EH (cell line): ENCODE measurements at regions not wholly inside any gene's neighbourhood (a gene's known extent, or its start where the extent isn't known, plus 50 kb on each side); places are given as distances from the start of the nearest gene placed in this dataset.

Source experiments
- DNase-seq: peaks from one replicate; pipeline ENCODE4 v3.0.0-alpha.2; 2015; ENCODE audit warnings: low read depth

DNA sequence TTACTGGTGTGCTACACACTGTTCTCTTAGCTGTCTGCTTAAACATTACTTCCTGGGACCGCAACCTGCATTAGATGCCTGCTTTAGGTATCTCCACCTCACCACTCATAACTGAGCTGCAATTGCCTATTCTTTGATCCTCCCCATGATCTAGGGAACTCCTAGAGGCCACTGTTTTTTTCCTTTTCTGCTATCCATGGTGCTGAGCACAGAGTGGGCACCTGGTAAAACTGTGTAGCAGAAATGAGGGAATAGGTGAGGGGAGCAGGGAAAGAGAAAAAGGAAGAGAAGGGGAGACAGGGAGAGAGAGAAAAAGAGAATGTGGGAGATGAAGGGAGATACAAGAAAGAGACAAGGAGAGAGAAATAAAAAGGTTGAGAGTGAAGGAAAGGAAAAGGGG, 434.9 kb downstream of the ADRA2A start:
- DNase-seq = no peak

DNA sequence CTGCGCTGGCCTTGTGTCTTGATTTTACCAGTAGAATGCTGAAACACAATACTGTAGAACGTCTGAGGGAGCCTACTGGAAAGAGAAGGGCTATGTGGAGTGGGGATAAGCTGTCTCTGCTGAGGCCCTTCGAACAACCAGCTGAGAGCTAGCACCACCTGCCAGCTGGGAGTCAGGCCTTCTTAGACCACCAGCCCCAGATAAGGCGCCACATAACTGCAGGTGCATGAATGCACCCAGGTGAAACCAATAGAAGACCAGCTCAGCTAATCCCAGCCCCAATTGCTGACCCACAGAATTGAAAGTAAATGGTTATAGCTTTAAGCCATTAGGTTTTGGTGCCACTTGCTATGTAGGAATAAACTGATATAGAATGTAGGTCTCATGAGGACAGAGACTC, 438.4 kb downstream of the ADRA2A start:
- no peak for DNase-seq

DNA sequence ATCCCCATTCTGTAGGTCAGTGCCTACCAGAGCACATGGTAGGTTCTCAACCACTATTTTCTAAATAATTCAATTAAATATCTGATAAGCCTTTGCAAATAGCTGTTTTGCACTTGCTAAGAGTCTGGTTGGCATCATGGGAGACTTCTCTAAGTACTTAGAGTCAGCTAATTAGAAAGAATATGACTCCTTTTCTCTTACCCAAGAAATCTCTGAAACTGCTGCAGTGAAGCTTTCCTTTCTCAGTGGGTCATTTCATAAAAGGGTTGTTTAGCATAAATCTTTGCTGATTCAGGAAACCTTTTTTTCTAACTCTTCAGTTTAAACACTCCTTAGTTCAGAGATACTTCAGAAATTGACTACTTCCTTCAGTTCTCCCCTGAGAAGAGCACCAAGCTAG, 438.9 kb downstream of the ADRA2A start:
- no peak for DNase-seq

DNA sequence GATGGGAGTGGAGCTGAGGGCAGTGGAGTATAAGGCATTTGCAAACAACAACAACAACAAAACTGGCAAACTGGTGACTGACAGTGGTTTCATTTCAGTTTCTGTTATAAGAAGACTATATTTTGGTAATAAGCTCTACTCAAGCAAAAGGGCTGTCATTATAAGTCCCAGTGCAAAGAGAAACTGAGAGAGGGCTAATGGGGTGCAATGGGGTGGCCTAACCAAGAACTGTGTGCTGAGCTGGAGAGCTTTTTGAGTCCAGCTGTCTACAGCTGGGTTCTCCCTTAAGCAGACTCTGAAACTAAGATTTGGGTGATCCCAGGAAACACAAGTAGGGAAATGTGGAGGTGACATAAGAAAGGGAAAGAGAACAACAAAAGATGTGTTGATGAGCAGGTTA, 439.3 kb downstream of the ADRA2A start:
- no peak for DNase-seq

DNA sequence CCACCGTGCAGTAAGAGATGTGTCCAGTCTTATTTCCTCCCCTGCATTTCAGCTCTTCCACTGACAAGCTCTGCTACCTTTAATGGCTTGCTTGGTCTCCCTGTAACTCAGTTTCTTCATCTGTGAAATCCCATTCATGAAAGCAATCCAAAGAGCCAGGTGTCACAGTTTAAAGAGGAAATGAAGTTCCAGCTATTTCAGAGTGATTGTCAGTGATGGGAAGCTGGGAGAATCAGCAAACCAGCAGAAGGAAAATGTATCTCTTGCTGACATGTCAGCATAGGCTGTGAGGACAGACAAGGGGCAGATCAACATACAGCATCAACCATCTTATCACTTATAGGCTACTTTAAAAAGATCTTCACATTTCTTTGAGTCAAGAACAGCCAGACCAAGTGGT, 445.3 kb downstream of the ADRA2A start:
- DNase-seq = no peak

DNA sequence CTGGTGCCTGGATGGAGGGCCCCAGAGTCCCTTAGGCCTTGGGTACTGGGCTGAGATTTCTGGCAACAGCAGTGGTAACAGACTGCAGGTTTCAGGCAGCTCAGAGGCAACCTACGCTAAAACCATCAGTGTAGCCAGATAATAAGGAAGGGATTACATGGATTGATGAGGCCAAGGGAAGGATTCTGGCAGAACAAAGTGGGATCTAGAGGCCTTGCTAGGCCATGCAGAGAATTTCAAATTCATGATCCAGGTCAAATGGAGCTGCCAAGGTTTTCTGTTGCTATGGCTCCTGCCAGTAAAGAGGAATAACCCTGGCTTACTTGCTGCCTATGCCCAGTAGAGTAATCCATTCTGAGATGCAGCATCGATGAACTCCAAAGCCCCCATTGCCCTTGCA, 445.7 kb downstream of the ADRA2A start:
- no peak for DNase-seq

DNA sequence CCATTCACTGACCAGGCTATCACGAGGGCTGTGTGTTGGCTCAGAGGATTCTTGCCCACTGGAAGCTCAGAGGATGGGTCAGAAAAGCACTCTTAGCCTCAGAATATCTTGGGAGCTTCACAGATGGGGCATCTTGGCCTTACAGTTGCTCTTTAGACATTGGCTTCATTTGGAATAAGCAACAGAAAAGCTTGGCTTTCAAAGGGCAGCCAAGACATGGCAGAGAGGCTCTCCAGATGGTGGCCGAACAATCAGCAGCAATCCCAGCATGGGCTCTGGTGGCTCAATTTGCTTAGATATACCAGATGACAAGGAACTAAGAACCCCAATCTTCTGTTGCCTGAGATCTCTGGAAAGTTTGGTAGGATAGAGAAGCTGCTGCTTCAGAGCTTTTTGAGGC, 446.2 kb downstream of the ADRA2A start:
- DNase-seq = no peak

DNA sequence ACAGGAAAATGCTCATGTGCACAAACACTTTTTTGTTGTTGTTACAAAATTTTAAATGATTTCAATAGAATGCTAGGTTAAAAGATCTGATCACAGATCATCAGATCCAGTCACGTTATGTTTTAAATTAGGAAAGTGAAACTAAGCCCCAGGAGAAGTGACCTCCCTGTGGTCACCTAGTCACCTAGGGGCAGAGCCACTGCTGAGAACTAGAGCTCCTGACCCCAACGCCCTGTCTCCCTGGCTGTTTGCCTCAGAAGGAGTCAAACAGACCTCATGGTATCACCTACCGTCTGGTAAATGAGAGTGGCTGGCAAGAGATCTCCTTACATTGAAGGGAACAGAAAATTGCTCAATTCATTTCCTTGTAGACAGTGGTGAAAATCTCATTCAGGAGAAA, 447.3 kb downstream of the ADRA2A start:
- DNase-seq = no peak

DNA sequence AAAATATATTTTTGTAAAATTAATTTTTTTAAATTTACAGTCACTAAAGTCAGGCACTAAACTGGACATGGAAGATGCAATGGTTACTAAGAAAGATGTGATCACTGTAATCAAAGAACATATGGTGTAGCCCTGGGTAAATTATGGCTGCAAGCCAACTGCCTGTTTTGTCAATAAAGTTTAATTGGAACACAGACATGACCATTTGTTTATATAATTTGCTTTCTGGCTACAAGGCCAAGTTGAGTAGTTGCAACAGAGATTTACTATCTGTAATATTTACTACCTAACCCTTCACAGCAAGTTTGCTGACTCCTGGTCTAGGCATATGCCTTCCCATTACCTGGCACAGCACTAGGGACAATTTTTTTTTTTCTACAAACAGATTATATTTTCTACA, 448.9 kb downstream of the ADRA2A start:
- no peak for DNase-seq

DNA sequence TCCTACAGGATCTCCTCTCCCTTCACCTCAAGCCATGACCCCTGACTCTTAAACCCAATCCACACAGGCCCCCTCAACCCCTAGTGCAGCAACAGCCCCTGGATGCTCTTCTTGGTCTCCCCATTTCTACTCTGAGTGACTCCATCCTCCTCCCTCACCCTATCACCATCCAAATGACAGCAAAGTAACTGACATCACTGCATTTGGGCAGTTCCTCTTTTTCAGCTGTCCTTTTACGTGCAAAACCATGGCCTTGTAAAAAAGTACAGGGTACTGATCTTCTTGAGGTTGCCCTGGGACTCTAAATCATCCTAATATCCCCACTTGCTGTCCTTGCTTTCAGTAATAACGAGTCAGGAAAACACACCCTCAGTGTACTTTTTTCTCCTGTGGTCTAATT, 454.9 kb downstream of the ADRA2A start:
- DNase-seq = no peak

DNA sequence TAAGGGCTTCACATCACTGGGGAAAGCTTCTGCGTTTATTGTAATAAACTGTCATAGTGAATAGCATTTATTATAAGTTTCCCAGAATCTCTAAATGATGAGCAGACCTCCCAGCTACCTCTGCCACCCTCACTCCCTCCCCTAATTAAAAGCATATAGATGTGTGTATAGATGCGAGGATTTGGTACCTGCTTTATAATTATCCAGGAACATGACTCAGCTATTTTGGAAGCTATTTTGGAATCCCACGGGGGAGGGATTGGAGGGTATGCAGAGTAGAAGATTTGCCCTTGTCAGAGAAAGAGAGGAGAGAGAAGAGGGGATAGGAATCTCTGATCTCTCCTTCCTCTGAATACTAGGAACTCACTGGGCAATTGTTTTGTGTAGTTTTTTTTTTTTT, 455.3 kb downstream of the ADRA2A start:
- no peak for DNase-seq

DNA sequence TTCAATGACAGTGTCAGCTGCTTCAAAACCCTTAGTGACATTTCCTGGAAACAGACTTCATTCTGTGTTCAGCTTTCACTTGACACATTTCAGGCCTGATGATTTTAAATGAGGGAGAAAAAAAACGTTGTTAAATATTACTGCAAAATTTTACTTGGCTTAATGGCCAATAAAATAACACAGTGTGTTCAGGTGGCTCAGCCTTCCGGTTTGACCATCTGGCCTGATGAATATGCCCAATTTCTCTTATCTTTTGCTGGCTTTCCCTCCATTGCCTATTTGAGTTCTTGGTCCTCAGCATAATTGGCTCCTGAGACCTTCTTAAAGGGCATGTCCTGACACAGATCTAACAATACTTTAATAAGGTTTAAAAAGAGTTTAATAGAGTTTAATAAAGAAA, 462.4 kb downstream of the ADRA2A start:
- DNase-seq = no peak

DNA sequence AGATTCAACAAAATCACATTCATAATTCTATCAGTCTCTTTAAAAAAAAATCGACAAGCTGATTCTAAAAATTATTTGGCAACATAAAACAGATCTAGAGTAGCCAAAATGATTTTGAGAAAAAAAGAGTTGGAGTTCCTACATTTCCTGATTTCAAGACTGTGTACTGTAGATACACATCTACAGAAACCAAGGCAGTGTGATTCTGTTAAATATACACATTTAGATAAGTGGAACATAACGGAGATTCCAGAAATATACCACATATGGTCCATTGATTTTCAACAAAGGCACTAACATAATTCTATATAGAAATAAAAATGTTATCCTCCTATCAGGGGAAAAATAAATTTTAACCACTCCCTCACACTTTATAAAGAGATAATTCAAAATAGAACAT, 467.0 kb downstream of the ADRA2A start:
- DNase-seq = no peak

DNA sequence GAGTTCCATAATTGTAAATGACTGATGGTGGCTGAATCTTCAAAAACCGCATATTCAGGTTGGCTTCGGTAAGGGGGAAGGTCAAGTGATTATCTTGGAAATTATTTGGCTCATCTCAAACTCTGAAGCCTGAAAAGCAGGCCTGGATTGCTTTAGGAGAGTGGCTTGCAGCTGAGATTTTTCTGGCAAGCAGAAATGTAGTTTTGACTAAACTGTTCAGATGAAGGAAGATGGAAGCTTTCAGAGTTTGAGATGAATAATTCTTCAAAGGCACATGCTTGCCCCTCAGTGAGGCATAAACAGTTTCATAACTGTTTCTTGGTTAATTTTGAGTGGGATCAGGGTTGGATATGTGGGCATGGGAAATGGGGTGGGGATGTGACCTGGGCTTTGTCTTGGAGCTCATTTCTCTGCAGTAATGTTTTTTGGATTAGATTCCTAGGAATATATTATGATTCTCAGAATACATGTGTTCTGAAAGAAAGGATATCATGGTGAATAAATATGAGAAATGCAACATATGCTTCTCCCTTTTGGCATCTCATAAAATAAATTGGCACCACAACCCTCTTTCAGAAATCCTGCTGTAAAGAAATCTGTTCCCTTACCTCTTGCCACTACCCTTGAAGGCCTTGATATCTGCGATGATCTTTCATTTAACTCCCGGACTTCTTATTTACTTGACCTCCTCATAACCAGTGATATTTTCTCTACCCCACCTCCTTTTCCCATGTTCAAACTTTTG, 469.2 kb downstream of the ADRA2A start:
- DNase-seq = no peak

DNA sequence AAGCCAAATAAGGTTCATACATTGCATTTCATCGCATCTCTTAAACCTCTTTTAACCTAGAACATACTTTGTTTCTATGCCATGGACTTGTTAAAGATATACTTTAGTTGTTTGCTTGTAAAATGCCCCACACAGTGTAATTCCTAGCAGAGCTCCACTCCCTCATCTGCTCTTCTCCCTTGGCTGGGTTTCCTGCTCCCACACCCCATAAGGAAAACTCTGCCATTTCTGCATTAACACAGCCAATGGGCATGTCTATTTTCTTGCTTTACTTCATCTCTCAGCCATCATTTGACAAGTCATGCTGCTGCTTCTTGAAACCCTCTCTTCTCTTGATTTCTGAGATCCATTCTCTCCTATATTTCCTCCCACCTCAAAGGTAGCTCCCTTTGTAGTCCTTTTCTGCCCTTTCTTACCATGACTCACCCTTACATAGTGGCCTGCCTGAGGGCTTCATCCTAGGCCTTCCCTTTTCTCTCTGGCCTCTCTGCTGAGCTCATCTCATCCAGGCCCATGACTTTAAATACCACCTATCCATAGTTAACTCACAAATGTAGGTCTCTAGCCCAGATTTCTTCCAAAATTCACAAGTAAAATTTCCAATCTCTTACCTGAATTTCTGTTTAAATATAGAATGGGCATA, 471.4 kb downstream of the ADRA2A start:
- no peak for DNase-seq

DNA sequence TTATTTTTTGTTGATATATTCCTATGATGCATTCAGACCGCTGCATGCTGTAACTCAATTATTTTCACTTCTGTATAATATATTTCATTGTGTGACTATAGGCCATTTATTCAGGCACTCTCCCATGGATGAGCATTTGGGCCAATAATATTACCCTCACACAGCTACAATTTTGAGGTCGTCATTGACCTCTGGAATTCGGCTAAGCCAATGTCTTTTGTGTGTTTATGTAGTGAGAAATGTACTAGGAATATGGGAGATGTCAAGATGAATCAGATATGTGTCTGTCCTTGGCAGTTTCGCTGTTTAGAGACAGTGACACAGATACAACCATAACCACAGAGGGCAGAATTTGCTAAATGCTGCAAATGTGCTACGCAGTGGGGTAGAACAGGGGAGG, 474.2 kb downstream of the ADRA2A start:
- peak; percentile 44 for DNase-seq

DNA sequence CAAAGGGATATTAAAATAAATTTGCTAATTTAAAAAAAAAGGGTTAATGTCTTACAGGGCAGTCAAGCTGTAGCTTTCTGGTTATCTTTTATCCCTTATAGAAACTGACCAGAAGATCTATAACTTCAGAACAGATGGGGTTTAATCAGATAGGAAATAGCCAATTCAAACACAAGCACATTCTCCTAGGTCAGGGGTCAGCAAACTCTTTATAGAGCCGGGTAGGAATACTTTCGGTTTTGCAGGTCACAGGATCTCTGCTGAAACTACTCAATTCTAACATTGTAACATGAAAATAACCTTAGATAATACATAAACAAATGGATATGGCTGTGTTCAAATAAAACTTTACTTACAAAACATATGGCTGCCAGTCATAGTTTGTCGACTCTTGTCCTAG, 479.8 kb downstream of the ADRA2A start:
- DNase-seq = no peak

DNA sequence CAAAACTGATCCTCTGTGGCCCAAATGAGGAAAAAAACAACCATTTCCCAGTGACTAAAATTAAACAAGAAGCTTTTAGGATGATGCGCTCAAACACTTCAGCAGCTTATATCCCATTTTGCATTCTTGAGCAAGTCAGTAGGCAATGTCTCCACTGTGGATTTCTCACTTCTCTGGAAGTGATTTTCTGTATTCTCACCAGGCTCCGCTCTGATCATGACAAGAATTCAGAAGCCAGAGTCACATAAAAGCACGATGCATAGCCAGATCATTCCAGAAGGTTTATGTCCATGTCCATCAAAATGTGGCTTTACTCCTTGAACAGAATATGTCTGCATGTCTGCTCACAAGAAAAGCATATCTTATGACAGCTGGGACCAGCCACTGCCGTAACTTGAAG, 481.4 kb downstream of the ADRA2A start:
- no peak for DNase-seq

DNA sequence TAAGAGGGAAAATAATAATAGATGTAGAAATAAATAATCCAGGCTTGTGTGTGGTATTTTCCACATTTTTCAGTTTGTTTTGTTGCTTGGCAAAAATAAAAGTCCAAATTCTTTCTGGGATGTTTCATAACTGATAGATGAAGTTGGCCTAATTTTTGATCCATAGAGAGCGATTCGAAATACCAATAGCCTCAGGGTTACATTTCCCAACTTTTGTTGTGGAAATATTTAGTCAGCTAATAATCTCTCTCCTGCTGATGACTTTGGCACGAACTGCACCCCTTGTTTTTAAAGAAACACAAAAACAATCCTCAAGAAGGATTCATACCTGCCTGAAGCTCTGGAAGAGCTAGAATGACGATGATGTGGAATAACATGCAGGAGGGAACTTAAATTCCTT, 483.2 kb downstream of the ADRA2A start:
- no peak for DNase-seq

DNA sequence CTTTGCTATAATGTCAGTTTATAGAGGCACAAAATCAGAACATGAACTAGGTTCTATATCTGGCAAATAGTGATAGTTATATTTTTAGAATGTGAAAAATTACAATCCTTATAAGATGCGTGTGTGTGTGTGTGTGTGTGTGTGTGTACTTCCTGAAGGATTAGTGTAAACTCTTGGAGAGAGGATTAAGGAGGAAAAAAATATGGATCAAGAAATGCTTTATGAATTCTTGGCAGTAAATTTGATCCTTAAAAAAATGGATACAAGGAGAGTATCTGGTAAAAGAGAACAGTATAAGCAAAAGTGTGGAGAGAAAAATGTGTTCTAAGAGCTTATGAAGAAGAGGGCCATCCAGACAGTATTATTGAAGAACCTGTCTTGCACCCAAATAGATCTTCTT, 484.3 kb downstream of the ADRA2A start:
- DNase-seq = no peak

DNA sequence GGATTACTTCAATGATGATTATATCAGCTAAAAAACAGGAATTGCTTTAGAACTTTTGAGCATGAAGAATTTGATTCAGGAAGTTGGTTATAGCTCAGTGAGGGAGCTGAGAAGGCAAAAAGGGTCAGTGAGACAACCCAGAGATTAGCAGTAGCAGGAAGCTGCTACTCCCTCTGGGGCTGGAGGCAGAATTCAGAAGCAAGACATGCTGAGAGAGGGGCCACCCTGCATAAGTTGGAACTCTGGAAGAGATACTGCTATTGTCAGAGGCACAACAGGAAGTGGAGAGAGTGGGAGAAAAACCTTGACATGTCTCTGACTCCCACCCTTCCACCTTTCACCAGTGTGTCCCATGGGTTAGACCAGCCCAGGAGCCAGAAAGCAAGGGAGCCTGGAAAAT, 488.7 kb downstream of the ADRA2A start:
- DNase-seq = no peak

DNA sequence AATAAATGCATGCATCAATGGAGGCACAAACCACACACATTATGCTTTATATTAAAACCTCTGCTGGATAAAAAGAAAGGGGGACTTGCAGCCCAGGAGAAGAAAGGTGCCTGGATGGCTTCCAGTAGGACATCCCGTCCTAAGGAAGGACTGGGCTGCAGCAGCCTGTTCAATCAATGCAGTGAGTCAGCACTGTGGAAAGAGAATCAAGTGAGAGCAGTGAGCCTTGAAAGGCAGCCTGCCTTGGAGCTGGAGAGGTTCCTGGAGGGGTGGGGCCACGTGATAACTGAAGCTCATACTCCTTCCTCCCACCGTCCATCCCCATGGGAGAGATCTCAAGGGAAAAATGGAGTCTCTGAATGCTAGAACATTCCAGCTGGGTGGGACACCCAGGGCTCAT, 501.2 kb downstream of the ADRA2A start:
- no peak for DNase-seq

DNA sequence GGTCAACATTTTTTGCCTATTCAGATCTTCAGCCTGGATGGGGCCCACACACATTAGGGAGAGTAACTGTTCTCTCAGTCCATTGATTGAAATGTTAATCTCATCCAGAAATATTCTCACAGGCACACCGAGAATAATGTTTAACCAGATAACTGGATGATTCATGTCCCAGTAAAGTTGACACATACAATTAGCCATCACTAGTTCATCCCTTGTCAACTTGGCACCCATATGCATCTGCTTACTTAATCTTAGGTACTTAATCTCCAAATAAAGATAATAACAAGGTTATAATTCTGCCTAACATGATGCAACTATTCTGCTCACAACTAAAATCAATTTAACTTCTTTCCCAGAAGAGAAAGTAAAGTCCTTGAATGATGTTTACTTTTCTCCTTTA, 502.6 kb downstream of the ADRA2A start:
- no peak for DNase-seq

DNA sequence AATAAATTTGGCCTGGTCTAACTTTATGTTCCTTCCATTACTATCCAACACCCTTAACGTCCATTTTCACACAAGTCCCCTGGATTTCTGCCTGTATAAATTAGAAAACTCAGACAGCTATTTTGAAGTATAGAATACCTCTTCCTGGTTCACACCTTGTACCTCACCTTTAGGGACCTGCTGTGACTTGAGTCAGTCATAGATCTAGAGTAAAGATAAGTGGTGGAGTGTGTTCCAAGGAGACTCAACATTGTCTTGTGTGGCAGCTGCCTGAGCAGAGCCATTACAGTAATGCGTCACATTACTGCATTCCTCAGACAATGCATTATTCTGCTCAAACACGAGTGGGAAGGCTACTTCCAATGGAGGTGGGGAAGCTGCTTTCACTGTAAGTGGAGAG, 513.9 kb downstream of the ADRA2A start:
- DNase-seq = no peak
